Progenitor cell of endocrine pancreas (in vitro differentiated cells): ENCODE measurements at regions not wholly inside any gene's neighbourhood (a gene's known extent, or its start where the extent isn't known, plus 50 kb on each side); places are given as distances from the start of the nearest gene placed in this dataset.

Source experiments
- DNase-seq: peaks from one replicate; pipeline ENCODE4 v3.0.0; 2021; ENCODE audit warnings: low spot score; ENCODE audit not compliant: unreplicated experiment
- H3K27ac Mint-ChIP-seq: 2 replicates; pipeline ENCODE4 v1.8.0; 2021; ENCODE audit warnings: mild to moderate bottlenecking, moderate library complexity, mixed read lengths
- H3K27me3 Mint-ChIP-seq: 2 replicates; pipeline ENCODE4 v1.8.0; 2021; ENCODE audit warnings: mixed read lengths
- H3K36me3 Mint-ChIP-seq: 2 replicates; pipeline ENCODE4 v1.8.0; 2022; ENCODE audit warnings: mixed read lengths; ENCODE audit not compliant: insufficient read depth
- H3K4me1 Mint-ChIP-seq: 2 replicates; pipeline ENCODE4 v1.8.0; 2021; ENCODE audit warnings: low read depth, mixed read lengths
- H3K4me3 Mint-ChIP-seq: 2 replicates; pipeline ENCODE4 v1.8.0; 2021; ENCODE audit warnings: low read depth, mild to moderate bottlenecking, moderate library complexity, mixed read lengths
- H3K9me3 Mint-ChIP-seq: 2 replicates; pipeline ENCODE4 v1.8.0; 2021; ENCODE audit warnings: low read depth, mixed read lengths
- CTCF ChIP-seq: fragments of 200-600 bp; sonication (generic); IDR thresholded peaks from one replicate; pipeline ENCODE4 v1.5.0; 2021; ENCODE audit warnings: antibody characterized with exemption, mild to moderate bottlenecking; ENCODE audit not compliant: unreplicated experiment

DNA sequence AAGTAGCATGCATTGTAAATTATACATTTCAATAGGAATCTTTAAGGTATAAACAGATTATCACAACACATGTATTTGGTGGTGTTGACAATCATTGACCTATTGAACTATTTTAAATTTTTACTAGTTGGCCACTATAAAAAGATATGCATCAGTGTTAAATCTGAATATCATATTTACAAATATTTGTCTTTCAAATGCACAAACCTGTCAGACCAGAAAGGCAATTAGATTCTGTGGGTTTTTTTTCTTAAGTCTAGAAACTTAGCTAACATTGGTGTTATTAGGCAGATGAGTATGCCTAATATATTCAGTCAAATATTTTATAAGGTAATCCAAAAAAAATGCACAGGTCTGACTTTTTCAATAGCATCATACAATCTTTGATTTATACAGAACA lies 241.4 kb upstream of the DGKB start:
- no peak for TF ChIP-seq CTCF
- DNase-seq, result no peak
- Mint-ChIP-seq H3K4me1 (no peaks in the 10 kb centered on the region), H3K27ac (no peak overlapping the region), H3K27me3 (no peaks in the 10 kb centered on the region), H3K36me3 (no peaks in the 10 kb centered on the region), H3K9me3 (peaks cover 13% of the 10 kb centered on the region), H3K4me3 (no peak overlapping the region)

DNA sequence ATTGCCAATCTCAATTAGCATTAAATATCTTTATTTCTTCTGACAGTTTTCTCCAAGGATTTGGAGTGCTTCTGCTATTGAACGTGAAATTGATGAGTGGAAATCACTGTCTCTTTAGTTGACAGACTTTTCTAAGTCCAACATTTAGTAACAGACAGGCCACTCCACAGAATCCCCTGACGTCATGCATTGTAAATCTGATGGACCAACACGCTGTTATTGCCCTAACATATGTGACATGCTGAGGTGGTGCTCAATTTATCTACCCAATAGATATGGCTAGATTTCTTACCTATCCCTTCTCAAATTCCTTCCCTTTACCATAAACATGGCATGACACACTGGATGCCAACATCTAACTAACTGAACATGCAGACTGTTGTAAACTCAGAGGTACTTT lies 240.6 kb upstream of the DGKB start:
- Mint-ChIP-seq H3K27me3 (no peaks in the 10 kb centered on the region), H3K36me3 (no peaks in the 10 kb centered on the region), H3K4me3 (no peak overlapping the region), H3K4me1 (no peaks in the 10 kb centered on the region), H3K27ac (no peak overlapping the region), H3K9me3 (peaks cover 6% of the 10 kb centered on the region)
- no peak for TF ChIP-seq CTCF
- DNase-seq, result no peak

- no peak overlapping the region for H3K4me3 Mint-ChIP-seq
Observed at GRCh38 chr7:15140431-15140830, 237.9 kb upstream of the DGKB start.

DNA sequence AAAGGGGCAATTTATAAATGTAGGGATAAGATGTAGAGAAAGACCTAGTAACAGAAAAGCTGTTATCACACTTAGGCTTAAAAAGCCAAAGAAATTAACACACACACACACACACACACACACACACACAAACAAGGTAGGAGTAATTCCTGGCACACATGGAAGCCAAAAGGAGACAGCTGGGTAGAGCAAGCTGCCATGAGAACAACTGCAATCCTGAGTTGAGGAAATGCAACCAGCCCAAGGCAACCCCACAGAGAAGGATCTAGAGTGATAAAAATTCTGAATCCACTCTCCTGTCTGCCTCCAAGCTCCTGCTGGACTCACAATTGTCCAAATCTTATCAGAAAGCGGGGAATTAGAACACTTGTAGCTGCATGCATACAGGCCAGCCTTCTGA lies 229.1 kb upstream of the DGKB start:
- Mint-ChIP-seq H3K4me3 (no peak overlapping the region), H3K27ac (no peak overlapping the region), H3K9me3 (no peaks in the 10 kb centered on the region), H3K36me3 (no peaks in the 10 kb centered on the region), H3K4me1 (peaks cover 13% of the 10 kb centered on the region), H3K27me3 (no peaks in the 10 kb centered on the region)
- no peak for DNase-seq
- TF ChIP-seq CTCF, result no peak

More at GRCh38 chr7:15140431-15140830, 237.9 kb upstream of the DGKB start:
- H3K4me1 Mint-ChIP-seq, result no peaks in the 10 kb centered on the region
- peaks cover 3% of the 10 kb centered on the region for H3K9me3 Mint-ChIP-seq
- H3K27me3 Mint-ChIP-seq, result no peaks in the 10 kb centered on the region
- H3K27ac Mint-ChIP-seq, result no peak overlapping the region
- no peak for DNase-seq
- no peak for TF ChIP-seq CTCF
- H3K36me3 Mint-ChIP-seq, result no peaks in the 10 kb centered on the region

DNA sequence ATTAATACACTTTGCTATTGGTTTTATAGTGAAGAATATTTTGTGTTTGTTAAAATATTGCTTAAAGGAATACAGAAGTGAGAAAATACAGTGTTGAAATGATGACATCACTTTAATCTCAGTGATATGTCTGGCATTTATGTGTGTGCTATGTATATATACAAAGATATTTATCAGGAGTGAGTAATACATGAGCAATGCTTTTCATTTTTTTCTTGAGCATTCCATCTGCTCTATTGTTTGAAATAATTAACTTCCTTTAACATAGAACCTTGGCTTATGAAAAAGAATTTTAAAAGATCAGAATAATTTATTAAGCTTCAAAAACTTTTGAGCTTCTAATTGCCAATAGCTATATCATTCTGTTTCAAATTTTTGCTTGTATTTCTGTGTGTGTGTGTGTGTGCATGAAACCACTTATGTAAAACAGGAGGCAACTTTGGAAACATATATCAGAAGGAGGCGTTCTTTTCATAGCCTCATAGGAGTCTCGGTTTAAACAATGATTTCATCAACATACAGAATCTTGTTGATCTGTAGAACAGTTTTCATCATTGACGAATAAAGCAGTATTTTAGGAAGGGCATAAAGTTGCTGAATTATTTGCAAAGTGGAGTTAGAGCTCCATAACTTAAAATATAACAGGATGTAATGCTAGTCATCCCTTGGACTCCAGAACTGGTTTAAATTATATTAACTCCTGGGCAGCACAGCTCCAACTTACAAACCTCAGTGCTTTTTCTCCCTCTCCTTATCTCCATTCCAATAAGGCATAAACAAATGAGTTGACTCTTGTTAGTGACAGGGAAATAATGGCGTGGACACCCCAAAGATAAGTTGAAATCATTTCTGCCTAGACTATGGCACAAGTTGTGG lies 228.4 kb upstream of the DGKB start:
- no peak for TF ChIP-seq CTCF
- H3K4me3 Mint-ChIP-seq, result no peak overlapping the region
- no peaks in the 10 kb centered on the region for H3K27me3 Mint-ChIP-seq
- H3K27ac Mint-ChIP-seq, result no peak overlapping the region
- no peak for DNase-seq
- no peaks in the 10 kb centered on the region for H3K36me3 Mint-ChIP-seq
- H3K4me1 Mint-ChIP-seq, result peaks cover 18% of the 10 kb centered on the region
- no peaks in the 10 kb centered on the region for H3K9me3 Mint-ChIP-seq
